Activated CD4-positive, alpha-beta memory T cell treated with anti-CD3 and anti-CD28 coated beads for 36 hours (primary cell): ENCODE measurements at regions not wholly inside any gene's neighbourhood (a gene's known extent, or its start where the extent isn't known, plus 50 kb on each side); places are given as distances from the start of the nearest gene placed in this dataset.

Source experiments
- CTCF ChIA-PET: fragments of 350-600 bp; sonication (Branson Sonifier 250); formaldehyde crosslinking; loops from one replicate; lab custom pipeline; 2021; ENCODE audit warnings: antibody characterized with exemption, inconsistent platforms; lab: Charles Lee
- POLR2A ChIA-PET: fragments of 350-600 bp; sonication (Branson Sonifier 250); formaldehyde crosslinking; loops from one replicate; lab custom pipeline; 2021; ENCODE audit warnings: antibody characterized with exemption; lab: Charles Lee
- DNase-seq: peaks from one replicate; pipeline ENCODE4 v3.0.0-alpha.2; 2020
- H3K27ac Mint-ChIP-seq: one replicate; pipeline ENCODE4 v1.8.0; 2021; ENCODE audit warnings: mixed read lengths
- H3K27me3 Mint-ChIP-seq: one replicate; pipeline ENCODE4 v1.8.0; 2021; ENCODE audit warnings: mixed read lengths
- H3K36me3 Mint-ChIP-seq: one replicate; pipeline ENCODE4 v1.8.0; 2021; ENCODE audit warnings: mixed read lengths
- H3K4me1 Mint-ChIP-seq: one replicate; pipeline ENCODE4 v1.8.0; 2021; ENCODE audit warnings: low read depth, mixed read lengths
- H3K4me3 Mint-ChIP-seq: one replicate; pipeline ENCODE4 v1.8.0; 2021; ENCODE audit warnings: mild to moderate bottlenecking, mixed read lengths
- H3K9me3 Mint-ChIP-seq: one replicate; pipeline ENCODE4 v1.8.0; 2021; ENCODE audit warnings: mixed read lengths
- intact Hi-C: fragments of 100-400 bp; cut with micrococcal nuclease; formaldehyde crosslinking; loops from one replicate; pipeline ENCODE4 v1.15.1; 2023

DNA sequence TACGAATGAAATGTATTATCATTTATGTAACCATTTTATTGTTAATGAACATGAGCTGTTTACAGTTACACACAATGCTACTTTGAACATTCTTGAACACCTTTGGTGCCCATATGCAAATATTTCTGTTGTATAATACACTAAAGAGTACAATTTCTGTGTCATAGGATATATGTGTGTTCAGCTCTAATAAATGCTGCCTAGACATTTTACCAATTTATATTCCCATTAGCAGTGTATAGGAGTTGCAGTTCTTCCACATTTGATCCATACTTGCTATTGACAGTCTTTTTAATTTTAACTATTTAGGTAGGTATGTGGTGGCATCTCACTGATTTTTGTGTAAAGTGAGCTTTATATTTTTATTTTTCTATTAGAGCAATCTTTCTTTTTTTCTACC is 331.8 kb downstream of the ZIC1 start:
- no peaks in the 10 kb centered on the region for H3K4me1 Mint-ChIP-seq
- intact Hi-C loops: no loop called here
- H3K27me3 Mint-ChIP-seq: no peaks in the 10 kb centered on the region
- H3K27ac Mint-ChIP-seq: no peak overlapping the region
- ChIA-PET POLR2A (no interaction called here), CTCF (no interaction called here)
- H3K9me3 Mint-ChIP-seq: peaks cover 13% of the 10 kb centered on the region
- DNase-seq: no peak
- H3K36me3 Mint-ChIP-seq: no peaks in the 10 kb centered on the region
- no peak overlapping the region for H3K4me3 Mint-ChIP-seq

DNA sequence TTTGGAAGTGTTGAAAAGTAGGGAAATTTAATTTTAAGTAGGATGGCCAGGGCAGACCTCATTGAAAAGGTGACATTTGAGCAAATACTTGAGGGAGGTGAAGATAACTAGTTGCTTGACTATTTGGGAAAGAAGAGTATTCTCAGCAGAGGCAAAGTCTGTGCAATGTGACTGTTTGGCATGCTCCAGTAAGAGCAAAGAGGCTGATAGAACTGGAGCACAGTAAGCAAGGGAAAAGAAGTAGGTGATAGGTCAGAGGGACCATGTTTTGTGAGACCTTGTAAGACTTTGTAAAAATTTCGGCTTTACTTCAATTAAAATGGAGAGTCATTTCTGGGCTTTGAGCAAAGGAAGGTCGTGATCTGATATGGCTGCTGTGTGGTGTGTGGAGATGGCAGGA is 335.8 kb downstream of the ZIC1 start:
- POLR2A ChIA-PET: no interaction called here
- H3K4me3 Mint-ChIP-seq: no peak overlapping the region
- H3K9me3 Mint-ChIP-seq: peaks cover 22% of the 10 kb centered on the region
- intact Hi-C loops: no loop called here
- DNase-seq: no peak
- H3K27ac Mint-ChIP-seq: no peak overlapping the region
- H3K36me3 Mint-ChIP-seq: no peaks in the 10 kb centered on the region
- CTCF ChIA-PET: no interaction called here
- H3K4me1 Mint-ChIP-seq: no peaks in the 10 kb centered on the region
- H3K27me3 Mint-ChIP-seq: no peaks in the 10 kb centered on the region

DNA sequence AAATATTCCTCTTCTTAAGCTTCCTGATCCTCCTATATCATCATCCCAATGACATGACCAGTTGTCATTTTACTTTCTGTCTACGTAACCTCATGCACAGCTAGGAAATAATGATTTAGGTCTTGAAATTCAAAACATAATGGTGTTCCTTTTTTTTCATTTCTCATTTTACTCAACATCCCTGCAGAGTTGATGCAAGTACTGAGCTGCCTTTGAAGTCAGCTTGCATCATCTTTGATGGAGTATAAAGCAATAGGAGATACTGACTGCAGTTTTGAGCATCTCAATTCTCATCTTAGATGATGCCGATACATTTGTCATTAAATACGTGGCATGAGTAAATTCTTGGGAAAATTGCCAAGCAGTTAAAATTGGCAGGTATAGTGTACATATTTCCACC is 346.1 kb downstream of the ZIC1 start:
- ChIA-PET CTCF (no interaction called here), POLR2A (no interaction called here)
- no peaks in the 10 kb centered on the region for H3K27me3 Mint-ChIP-seq
- no peaks in the 10 kb centered on the region for H3K36me3 Mint-ChIP-seq
- intact Hi-C loops: no loop called here
- DNase-seq: no peak
- H3K27ac Mint-ChIP-seq: no peak overlapping the region
- H3K9me3 Mint-ChIP-seq: no peaks in the 10 kb centered on the region
- no peaks in the 10 kb centered on the region for H3K4me1 Mint-ChIP-seq
- H3K4me3 Mint-ChIP-seq: no peak overlapping the region

DNA sequence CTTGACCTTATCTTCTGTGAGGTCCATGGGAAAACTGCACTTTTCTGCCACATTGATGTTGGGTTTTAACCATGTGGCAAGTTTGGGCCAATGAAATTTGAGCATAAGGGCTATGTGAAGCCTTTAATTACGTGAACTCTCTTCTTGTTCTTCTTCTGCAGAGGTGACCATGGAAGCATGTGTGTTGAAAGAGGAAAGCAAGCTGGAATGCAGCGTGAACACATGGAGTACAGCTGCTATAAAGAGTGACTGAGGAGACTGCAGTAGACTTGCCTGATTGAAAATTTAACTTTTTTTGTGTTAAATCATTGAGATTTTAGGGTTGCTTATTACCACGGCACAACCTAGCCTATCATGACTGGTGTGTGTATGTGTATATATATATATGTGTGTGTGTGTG is 347.3 kb downstream of the ZIC1 start:
- no peaks in the 10 kb centered on the region for H3K27me3 Mint-ChIP-seq
- no peak overlapping the region for H3K4me3 Mint-ChIP-seq
- ChIA-PET POLR2A (no interaction called here), CTCF (no interaction called here)
- DNase-seq: no peak
- intact Hi-C loops: no loop called here
- H3K9me3 Mint-ChIP-seq: no peaks in the 10 kb centered on the region
- H3K27ac Mint-ChIP-seq: no peak overlapping the region
- H3K4me1 Mint-ChIP-seq: no peaks in the 10 kb centered on the region
- no peaks in the 10 kb centered on the region for H3K36me3 Mint-ChIP-seq

DNA sequence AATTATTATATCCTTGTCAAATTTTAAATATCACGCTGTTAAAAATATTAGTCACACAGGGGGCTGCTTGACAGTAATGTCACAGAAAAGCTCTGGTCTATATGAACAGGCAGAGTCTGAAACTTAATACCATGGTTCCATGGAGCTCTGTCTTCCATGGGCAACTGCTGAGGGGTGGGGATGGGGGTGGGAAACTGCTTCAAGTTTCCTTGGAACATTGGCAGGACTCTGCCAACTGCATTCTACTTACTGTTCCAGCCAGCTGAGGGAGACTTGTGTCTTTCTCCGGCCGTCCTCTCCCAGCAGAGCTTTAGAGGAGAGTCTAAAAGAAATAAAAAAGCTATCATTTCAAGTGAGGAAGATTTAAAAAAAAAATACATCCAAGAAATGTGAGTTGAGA is 348.7 kb downstream of the ZIC1 start:
- POLR2A ChIA-PET: no interaction called here
- Mint-ChIP-seq H3K4me1 (no peaks in the 10 kb centered on the region), H3K27ac (no peak overlapping the region), H3K27me3 (no peaks in the 10 kb centered on the region), H3K4me3 (no peak overlapping the region), H3K36me3 (no peaks in the 10 kb centered on the region), H3K9me3 (no peaks in the 10 kb centered on the region)
- DNase-seq: no peak
- intact Hi-C loops: no loop called here
- CTCF ChIA-PET: no interaction called here

DNA sequence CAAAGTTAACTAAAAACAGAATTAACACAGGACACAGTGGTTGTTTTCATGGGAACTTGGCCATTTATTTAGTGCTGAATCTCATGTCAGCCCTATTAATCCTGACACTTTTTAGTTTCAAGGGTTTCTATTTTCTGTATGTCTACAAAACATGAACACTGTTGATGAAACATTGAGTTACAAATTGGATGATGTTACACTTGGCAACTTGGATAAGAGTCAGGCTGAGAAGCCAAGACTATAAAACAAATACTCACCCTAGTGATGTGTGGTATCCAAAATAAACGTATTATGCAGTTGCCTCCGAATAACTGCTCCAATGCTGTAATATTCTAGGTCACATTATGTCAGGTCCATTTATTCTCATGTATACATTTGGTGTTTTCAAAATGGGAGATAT is 349.6 kb downstream of the ZIC1 start:
- Mint-ChIP-seq H3K4me1 (no peaks in the 10 kb centered on the region), H3K27me3 (no peaks in the 10 kb centered on the region), H3K27ac (no peak overlapping the region), H3K36me3 (no peaks in the 10 kb centered on the region), H3K4me3 (no peak overlapping the region), H3K9me3 (no peaks in the 10 kb centered on the region)
- ChIA-PET POLR2A (no interaction called here), CTCF (no interaction called here)
- intact Hi-C loops: no loop called here
- DNase-seq: no peak

DNA sequence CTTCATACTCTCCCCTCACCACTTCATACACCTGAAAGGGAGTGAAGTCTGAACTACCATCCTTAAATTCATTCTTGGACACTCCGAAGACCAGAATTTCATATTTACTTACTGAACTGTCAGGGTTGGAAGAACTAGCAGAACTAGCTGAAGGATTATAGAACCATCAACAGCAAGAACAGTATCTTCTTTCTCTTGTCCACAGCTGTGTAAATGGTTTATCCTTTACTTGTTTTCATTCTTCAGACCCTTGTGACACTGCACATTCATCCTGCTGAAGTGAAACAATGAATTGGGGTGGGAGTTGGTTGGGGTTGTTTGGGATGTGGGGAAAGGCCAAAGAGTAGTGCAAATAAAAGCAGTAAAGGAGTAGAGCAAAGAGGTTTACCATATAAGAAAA is 350.9 kb downstream of the ZIC1 start:
- Mint-ChIP-seq H3K4me3 (no peak overlapping the region), H3K27ac (no peak overlapping the region), H3K9me3 (peaks cover under 1% of the 10 kb centered on the region), H3K27me3 (no peaks in the 10 kb centered on the region), H3K36me3 (no peaks in the 10 kb centered on the region), H3K4me1 (no peaks in the 10 kb centered on the region)
- CTCF ChIA-PET: no interaction called here
- no peak for DNase-seq
- intact Hi-C loops: no loop called here
- POLR2A ChIA-PET: no interaction called here

DNA sequence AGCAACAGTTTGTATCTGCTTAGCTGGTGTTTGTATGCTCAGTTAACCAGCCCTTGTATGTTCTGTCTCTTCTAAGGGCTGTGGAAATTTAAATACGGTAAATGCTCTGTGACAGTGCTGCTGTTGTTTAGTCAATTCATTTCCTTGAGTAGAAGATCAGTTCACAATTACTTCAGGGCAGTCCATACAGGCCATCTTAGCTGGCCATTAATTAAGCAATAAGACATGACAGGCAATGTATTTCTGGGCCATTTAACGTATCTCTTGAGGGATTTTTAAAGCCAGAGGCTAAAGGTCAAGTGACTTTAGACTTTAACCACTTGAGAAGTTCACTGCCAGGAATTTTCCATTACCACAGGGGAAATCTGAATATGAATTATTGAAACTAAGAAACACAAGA is 351.8 kb downstream of the ZIC1 start:
- intact Hi-C loops: no loop called here
- no peaks in the 10 kb centered on the region for H3K4me1 Mint-ChIP-seq
- POLR2A ChIA-PET: no interaction called here
- H3K4me3 Mint-ChIP-seq: no peak overlapping the region
- peaks cover 4% of the 10 kb centered on the region for H3K9me3 Mint-ChIP-seq
- H3K27ac Mint-ChIP-seq: no peak overlapping the region
- no peaks in the 10 kb centered on the region for H3K36me3 Mint-ChIP-seq
- CTCF ChIA-PET: no interaction called here
- no peak for DNase-seq
- H3K27me3 Mint-ChIP-seq: no peaks in the 10 kb centered on the region

DNA sequence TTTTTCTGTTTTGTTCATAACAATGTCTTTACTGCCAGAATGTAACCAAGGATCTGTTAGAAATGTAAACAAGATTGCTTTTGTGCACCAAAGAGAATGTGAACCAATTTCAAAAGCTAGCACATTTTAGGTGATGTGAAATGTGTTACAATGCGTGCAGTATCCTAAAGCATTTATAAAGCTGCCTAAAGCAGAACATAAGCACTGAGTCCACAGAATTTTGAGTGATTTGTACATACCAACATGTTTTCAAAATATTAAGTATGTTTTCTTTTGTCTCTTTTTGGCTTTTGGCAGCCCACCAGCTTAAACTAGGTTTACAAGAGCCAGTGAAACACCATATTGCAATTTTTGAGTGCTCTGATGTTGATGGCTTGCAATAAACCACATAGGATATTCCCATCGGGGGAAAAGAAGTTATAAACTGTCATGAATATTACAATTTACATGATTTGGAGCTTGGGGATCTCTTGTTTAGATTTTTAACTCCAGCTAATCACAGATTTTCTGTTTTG is 364.0 kb downstream of the ZIC1 start:
- no peak overlapping the region for H3K4me3 Mint-ChIP-seq
- intact Hi-C loops: no loop called here
- CTCF ChIA-PET: no interaction called here
- POLR2A ChIA-PET: no interaction called here
- no peak for DNase-seq
- peaks cover 7% of the 10 kb centered on the region for H3K9me3 Mint-ChIP-seq
- no peak overlapping the region for H3K27ac Mint-ChIP-seq
- no peaks in the 10 kb centered on the region for H3K4me1 Mint-ChIP-seq
- H3K27me3 Mint-ChIP-seq: no peaks in the 10 kb centered on the region
- no peaks in the 10 kb centered on the region for H3K36me3 Mint-ChIP-seq

DNA sequence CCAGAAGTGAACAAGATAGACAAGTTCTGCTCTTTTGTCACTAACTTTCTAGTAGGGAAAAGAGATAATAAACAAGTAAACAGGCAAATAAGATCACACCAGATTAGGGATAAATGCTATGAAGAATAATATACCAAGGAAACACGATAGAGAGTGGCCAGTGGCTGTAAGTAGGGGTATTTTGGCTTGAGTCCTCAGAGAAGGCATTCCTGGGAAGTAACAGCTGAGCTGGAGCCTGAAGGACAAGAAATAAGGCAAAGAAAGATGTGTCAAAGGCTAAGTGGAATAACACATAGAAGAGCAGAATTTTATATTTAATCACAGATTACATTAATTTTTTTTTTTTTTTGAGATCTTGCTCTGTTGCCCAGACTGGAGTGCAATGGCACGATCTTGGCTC is 366.2 kb downstream of the ZIC1 start:
- no peak overlapping the region for H3K4me3 Mint-ChIP-seq
- ChIA-PET CTCF (no interaction called here), POLR2A (no interaction called here)
- H3K9me3 Mint-ChIP-seq: peaks cover 2% of the 10 kb centered on the region
- H3K36me3 Mint-ChIP-seq: no peaks in the 10 kb centered on the region
- H3K4me1 Mint-ChIP-seq: no peaks in the 10 kb centered on the region
- H3K27ac Mint-ChIP-seq: no peak overlapping the region
- no peak for DNase-seq
- H3K27me3 Mint-ChIP-seq: no peaks in the 10 kb centered on the region
- intact Hi-C loops: no loop called here

DNA sequence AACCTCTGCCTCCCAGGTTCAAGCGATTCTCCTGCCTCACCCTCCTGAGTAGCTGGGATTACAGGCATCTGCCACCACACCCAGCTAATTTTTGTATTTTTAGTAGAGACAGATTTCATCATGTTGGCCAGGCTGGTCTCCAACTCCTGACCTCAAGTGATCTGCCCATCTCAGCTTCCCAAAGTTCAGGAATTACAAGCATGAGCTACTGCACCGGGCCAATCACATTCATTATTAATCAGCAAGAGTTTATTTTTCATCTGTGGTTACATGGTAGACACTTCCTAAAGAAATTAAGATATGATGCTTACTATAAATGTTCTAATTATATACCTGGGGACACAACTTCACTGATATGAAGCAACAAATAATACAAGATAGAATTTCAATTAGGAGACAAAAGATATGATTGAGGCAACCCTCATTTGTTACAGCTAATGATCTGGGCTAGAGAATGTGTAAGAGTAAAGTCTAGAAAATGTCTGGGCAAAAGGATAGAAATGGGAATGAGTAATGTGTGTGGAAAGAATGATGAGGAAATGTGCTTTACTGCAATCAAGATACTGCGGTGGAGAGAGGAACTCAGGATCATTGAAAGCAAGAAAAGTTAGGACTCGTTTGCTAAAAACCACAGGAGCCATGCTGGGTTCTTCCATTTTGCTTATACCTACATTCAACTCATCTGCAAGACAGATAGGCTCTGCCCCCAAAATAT is 366.8 kb downstream of the ZIC1 start:
- POLR2A ChIA-PET: no interaction called here
- no peaks in the 10 kb centered on the region for H3K4me1 Mint-ChIP-seq
- no peak overlapping the region for H3K27ac Mint-ChIP-seq
- no peak for DNase-seq
- no peaks in the 10 kb centered on the region for H3K36me3 Mint-ChIP-seq
- no peaks in the 10 kb centered on the region for H3K27me3 Mint-ChIP-seq
- CTCF ChIA-PET: no interaction called here
- intact Hi-C loops: no loop called here
- H3K4me3 Mint-ChIP-seq: no peak overlapping the region
- no peaks in the 10 kb centered on the region for H3K9me3 Mint-ChIP-seq

DNA sequence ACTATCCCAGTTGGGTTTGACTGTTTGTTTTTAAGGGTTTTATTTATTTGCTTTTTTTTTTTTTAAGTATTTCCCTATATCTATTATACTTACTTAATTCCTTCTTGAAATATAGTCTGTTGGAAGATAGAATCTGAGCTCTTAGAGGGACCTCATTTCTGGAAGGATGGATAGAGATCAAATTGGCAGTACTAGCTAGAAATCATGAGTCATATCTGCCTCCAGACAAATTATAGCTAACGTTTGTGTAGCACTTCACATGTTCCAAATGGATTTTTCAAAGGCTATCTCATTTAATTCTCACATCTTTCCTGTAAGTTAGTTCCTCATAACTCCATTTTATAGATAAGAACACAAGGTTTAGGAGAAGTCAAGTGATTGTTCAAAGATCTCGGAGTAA is 384.7 kb downstream of the ZIC1 start:
- ChIA-PET CTCF (no interaction called here), POLR2A (no interaction called here)
- no peak for DNase-seq
- Mint-ChIP-seq H3K27ac (no peak overlapping the region), H3K27me3 (no peaks in the 10 kb centered on the region), H3K4me1 (no peaks in the 10 kb centered on the region), H3K36me3 (no peaks in the 10 kb centered on the region), H3K4me3 (no peak overlapping the region), H3K9me3 (no peaks in the 10 kb centered on the region)
- intact Hi-C loops: no loop called here

DNA sequence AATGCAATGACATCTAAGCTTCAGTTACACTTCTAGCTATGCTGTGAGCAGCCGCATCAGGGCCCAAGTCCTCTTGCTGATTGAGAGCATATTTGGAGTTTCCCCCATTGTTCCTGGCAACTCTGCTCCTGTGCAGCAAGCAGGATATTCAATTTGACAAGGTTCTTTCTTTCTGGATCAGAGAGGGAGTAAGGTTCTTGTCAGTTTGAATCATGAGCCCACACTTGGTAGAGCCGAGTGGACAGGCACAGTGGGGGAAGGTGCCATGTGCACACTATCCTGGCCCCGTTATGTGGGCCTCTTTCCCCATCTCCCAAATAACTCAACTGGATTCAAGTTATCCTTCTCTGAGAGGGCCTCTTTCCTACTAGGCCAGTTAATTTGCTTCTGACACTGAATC is 385.4 kb downstream of the ZIC1 start:
- no peak overlapping the region for H3K27ac Mint-ChIP-seq
- ChIA-PET CTCF (no interaction called here), POLR2A (no interaction called here)
- no peak for DNase-seq
- H3K36me3 Mint-ChIP-seq: no peaks in the 10 kb centered on the region
- no peaks in the 10 kb centered on the region for H3K4me1 Mint-ChIP-seq
- H3K9me3 Mint-ChIP-seq: no peaks in the 10 kb centered on the region
- intact Hi-C loops: no loop called here
- no peaks in the 10 kb centered on the region for H3K27me3 Mint-ChIP-seq
- no peak overlapping the region for H3K4me3 Mint-ChIP-seq
